Common myeloid progenitor, CD34-positive (primary cell): ENCODE measurements at regions not wholly inside any gene's neighbourhood (a gene's known extent, or its start where the extent isn't known, plus 50 kb on each side); places are given as distances from the start of the nearest gene placed in this dataset.

Experiments used
- CTCF ChIA-PET: fragments of 350-600 bp; sonication (Branson Sonifier 250); formaldehyde crosslinking; loops from one replicate; lab custom pipeline; 2021; ENCODE audit warnings: antibody characterized with exemption; lab: Charles Lee
- POLR2A ChIA-PET: fragments of 350-600 bp; sonication (Branson Sonifier 250); formaldehyde crosslinking; loops from one replicate; lab custom pipeline; 2021; ENCODE audit warnings: antibody characterized with exemption; lab: Charles Lee
- DNase-seq, 3 donors: peaks; one replicate each; pipeline versions ENCODE4 v3.0.0 to v3.0.0-alpha.2; 2013
- H3K27ac ChIP-seq, 2 experiments: 1 replicate in 1 of 2; 2 replicates in 1 of 2; pipeline ENCODE4 v1.7.0; 2013; ENCODE audit warnings: inconsistent platforms in 2 of 2, low read length in 2 of 2, mild to moderate bottlenecking in 2 of 2, low read depth in 1 of 2, moderate library complexity in 1 of 2; ENCODE audit not compliant: severe bottlenecking in 2 of 2, insufficient read depth in 1 of 2, poor library complexity in 1 of 2
- H3K27me3 ChIP-seq, 5 experiments: replicated peaks in 2 of 5; 1 replicate in 3 of 5; 2 replicates in 2 of 5; pipeline versions ENCODE4 v1.6.1 to v1.7.0; 2013; ENCODE audit warnings: low read length in 4 of 5, mild to moderate bottlenecking in 2 of 5, moderate library complexity in 2 of 5, inconsistent platforms in 1 of 5; ENCODE audit not compliant: insufficient read depth in 5 of 5, control insufficient read depth in 4 of 5
- H3K36me3 ChIP-seq, 4 experiments: 1 replicate in 2 of 4; 2 replicates in 2 of 4; pipeline versions ENCODE4 v1.6.1 to v1.7.0; 2013; ENCODE audit warnings: low read length in 3 of 4, control low read depth in 1 of 4, mild to moderate bottlenecking in 1 of 4; ENCODE audit not compliant: control insufficient read depth in 4 of 4, insufficient read depth in 4 of 4
- H3K4me1 ChIP-seq, 4 experiments: 1 replicate in 3 of 4; 2 replicates in 1 of 4; pipeline versions ENCODE4 v1.6.1 to v1.7.1; 2013; ENCODE audit warnings: low read length in 3 of 4, mild to moderate bottlenecking in 3 of 4, control low read depth in 1 of 4, inconsistent platforms in 1 of 4, moderate library complexity in 1 of 4; ENCODE audit not compliant: control insufficient read depth in 4 of 4, insufficient read depth in 4 of 4; ENCODE audit errors: control extremely low read depth in 1 of 4
- H3K4me3 ChIP-seq, 7 experiments: 1 replicate in 4 of 7; 2 replicates in 3 of 7; pipeline versions ENCODE4 v1.5.1 to v1.7.0; 2013; ENCODE audit warnings: mild to moderate bottlenecking in 7 of 7, low read length in 6 of 7, moderate library complexity in 6 of 7, inconsistent platforms in 2 of 7, low read depth in 2 of 7, control low read depth in 1 of 7; ENCODE audit not compliant: insufficient read depth in 4 of 7, control insufficient read depth in 1 of 7; ENCODE audit errors: extremely low read depth in 1 of 7
- H3K9me3 ChIP-seq, 5 experiments: 1 replicate in 4 of 5; 2 replicates in 1 of 5; pipeline versions ENCODE4 v1.6.1 to v1.7.1; 2013; ENCODE audit warnings: low read length in 4 of 5, mild to moderate bottlenecking in 2 of 5, inconsistent platforms in 1 of 5, low read depth in 1 of 5, moderate library complexity in 1 of 5; ENCODE audit not compliant: control insufficient read depth in 4 of 5, insufficient read depth in 2 of 5; ENCODE audit errors: control extremely low read depth in 1 of 5
- WGBS: methylation state at CpG from one replicate; pipeline ENCODE4 v1.1.5; 2013; ENCODE audit not compliant: insufficient coverage; 5-methylcytosine and 5-hydroxymethylcytosine counted together

DNA sequence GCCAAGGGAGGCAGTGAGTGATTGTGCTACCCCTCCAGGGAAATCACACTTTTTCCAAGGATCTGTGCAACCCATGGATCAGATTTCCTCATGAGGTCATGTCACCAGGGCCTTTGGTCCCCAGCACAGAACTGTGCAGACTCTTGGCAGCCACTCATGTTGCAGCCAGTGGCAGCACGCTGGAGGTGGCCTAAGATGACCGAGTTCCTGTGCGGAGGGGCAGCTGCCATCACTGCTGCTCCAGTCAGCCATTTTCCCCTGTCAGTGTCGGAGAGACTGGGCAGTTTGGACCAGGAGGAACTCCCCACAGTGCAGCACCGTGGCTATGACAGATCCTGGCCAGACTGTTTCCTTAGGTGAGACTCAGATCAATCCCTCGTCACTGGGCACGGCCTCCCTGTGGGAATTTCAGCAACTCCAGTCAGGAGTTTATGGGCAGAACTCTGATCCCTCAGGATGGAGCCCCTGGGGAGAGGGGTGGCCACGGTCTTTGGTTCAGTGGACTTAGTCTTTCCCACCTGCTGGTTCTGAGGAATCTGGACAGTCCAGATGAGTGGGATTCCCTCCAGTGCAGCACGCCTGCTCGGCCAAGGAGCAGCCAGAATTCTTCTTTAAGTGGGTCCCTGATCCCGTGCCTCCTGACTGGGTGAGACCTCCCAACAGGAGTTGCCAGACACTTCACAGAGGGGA is 194.6 kb upstream of the CARD18 start:
- no peaks in the 10 kb centered on the region for H3K4me1 ChIP-seq
- H3K9me3 ChIP-seq = peaks cover 0 to 8% (median 0%) of the 10 kb centered on the region in 5 experiments
- no peak overlapping the region for H3K4me3 ChIP-seq
- H3K27ac ChIP-seq = no peak overlapping the region
- DNase-seq = no peak
- H3K27me3 ChIP-seq = no peaks in the 10 kb centered on the region
- ChIA-PET CTCF (no interaction called here), POLR2A (no interaction called here)
- 96% methylated on average over 9 of the region's 11 CpGs for WGBS
- H3K36me3 ChIP-seq = no peaks in the 10 kb centered on the region

GRCh38 chr11:105333153-105333552 is 193.6 kb upstream of the CARD18 start:
- ChIA-PET CTCF (no interaction called here), POLR2A (no interaction called here)
- H3K4me1 ChIP-seq = no peaks in the 10 kb centered on the region
- no peak overlapping the region for H3K27ac ChIP-seq
- H3K4me3 ChIP-seq = no peak overlapping the region
- H3K27me3 ChIP-seq = no peaks in the 10 kb centered on the region
- H3K36me3 ChIP-seq = no peaks in the 10 kb centered on the region
- WGBS = 100% methylated on average over 2 of the region's 3 CpGs
- no peak for DNase-seq
- H3K9me3 ChIP-seq = peaks cover 0 to 8% (median 0%) of the 10 kb centered on the region in 5 experiments

DNA sequence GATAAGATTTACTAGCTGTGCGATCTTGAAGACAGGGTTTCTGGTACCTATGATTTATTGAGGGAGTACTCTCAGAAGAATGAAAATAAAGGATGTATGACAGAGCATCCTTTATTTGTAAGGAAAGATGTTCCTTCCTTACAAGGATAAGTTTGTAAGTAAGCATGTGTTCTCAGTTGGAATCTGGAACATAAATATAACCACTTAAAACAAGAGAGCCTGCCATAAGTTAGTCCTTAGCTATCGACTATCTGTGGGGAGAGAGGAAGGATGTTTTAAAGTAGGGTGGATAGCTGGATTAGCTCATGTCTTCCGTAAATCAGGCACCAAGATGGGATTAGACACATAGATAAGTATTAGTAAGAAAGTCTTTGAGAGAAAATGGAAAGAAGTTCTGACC is 192.6 kb upstream of the CARD18 start:
- Histone ChIP-seq H3K36me3 (no peaks in the 10 kb centered on the region), H3K27ac (no peak overlapping the region), H3K4me3 (no peak overlapping the region), H3K9me3 (peaks cover 0 to 6% (median 0%) of the 10 kb centered on the region in 5 experiments), H3K27me3 (no peaks in the 10 kb centered on the region), H3K4me1 (no peaks in the 10 kb centered on the region)
- POLR2A ChIA-PET = no interaction called here
- CTCF ChIA-PET = no interaction called here
- DNase-seq = no peak
- 83% methylated on average over 2 of the region's 3 CpGs for WGBS

GRCh38 chr11:105328061-105328460 is 188.5 kb upstream of the CARD18 start:
- WGBS = no CpG with 5 or more reads among the region's 1 CpG
- Histone ChIP-seq H3K9me3 (no peaks in the 10 kb centered on the region), H3K36me3 (no peaks in the 10 kb centered on the region), H3K4me3 (no peak overlapping the region), H3K4me1 (no peaks in the 10 kb centered on the region), H3K27me3 (no peaks in the 10 kb centered on the region), H3K27ac (no peak overlapping the region)
- ChIA-PET CTCF (no interaction called here), POLR2A (no interaction called here)
- no peak for DNase-seq

GRCh38 chr11:105324156-105324555 is 184.6 kb upstream of the CARD18 start:
- no peak for DNase-seq
- POLR2A ChIA-PET = no interaction called here
- H3K9me3 ChIP-seq = no peaks in the 10 kb centered on the region
- CTCF ChIA-PET = no interaction called here
- H3K4me1 ChIP-seq = no peaks in the 10 kb centered on the region
- no peaks in the 10 kb centered on the region for H3K27me3 ChIP-seq
- 95% methylated on average over 6 of the region's 7 CpGs for WGBS
- no peaks in the 10 kb centered on the region for H3K36me3 ChIP-seq
- H3K4me3 ChIP-seq = no peak overlapping the region
- no peak overlapping the region for H3K27ac ChIP-seq

- DNase-seq = no peak
- Histone ChIP-seq H3K4me3 (no peak overlapping the region), H3K27ac (no peak overlapping the region), H3K9me3 (no peaks in the 10 kb centered on the region), H3K27me3 (no peaks in the 10 kb centered on the region), H3K4me1 (no peaks in the 10 kb centered on the region), H3K36me3 (no peaks in the 10 kb centered on the region)
- WGBS = no CpG with 5 or more reads among the region's 2 CpGs
- CTCF ChIA-PET = no interaction called here
- POLR2A ChIA-PET = no interaction called here
Observed at GRCh38 chr11:105321696-105322095, 182.1 kb upstream of the CARD18 start.

DNA sequence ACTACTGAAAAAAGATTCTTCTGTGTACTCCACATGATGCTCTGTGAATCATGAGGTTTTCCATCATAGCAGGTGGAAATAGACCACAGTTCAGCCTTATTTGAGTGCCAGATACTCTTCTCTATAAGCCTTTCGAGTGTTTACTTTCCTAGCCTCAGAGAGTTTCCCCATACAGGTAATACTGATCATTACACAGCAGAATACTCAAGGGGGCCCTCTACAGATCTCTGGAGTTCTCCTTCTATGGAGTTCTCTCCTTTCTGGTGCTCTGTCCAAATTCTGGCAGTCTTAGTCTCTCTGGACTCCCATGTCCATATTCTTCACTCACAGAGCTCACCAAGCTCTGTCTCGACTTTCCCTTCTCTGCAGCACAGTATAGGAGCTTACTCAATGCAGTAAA is 175.7 kb upstream of the CARD18 start:
- Histone ChIP-seq H3K9me3 (no peaks in the 10 kb centered on the region), H3K27me3 (no peaks in the 10 kb centered on the region), H3K36me3 (no peaks in the 10 kb centered on the region), H3K27ac (no peak overlapping the region), H3K4me3 (no peak overlapping the region), H3K4me1 (no peaks in the 10 kb centered on the region)
- no peak for DNase-seq
- WGBS = 92% methylated on average over 2 of the region's 2 CpGs
- POLR2A ChIA-PET = no interaction called here
- CTCF ChIA-PET = no interaction called here
